ENCODE measurements at regions not wholly inside any gene's neighbourhood (a gene's known extent, or its start where the extent isn't known, plus 50 kb on each side); places are given as distances from the start of the nearest gene placed in this dataset.
"Not testable (repeated sequence)": the region's sequence is repeated elsewhere in the genome, so short reads cannot be mapped to it uniquely, and the experiment has no call there.

DNA sequence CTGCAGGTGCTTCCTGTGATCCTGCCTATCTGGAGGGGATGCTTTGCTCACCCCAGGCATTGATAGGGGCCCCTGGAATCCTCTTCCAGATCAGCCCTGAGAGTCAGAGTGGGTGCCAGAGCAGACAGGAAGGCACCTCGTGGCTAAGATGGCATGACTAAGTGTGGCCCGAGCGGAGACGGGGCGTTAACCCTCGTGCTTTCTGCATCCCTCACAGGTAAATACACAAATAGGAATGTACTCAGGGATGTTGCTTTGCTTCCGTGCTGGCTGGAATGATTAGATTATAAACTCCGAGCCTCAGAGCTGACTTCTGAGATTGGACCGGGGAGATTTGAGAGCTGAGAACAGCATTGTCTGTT, 312.7 kb upstream of the B3GAT1 start:
- Mint-ChIP-seq H3K4me3 (no peak overlapping the region), H3K36me3 (ENCODE audit: low read depth) (no peaks in the 10 kb centered on the region), H3K9me3 (no peaks in the 10 kb centered on the region), H3K27me3 (peaks cover 13% of the 10 kb centered on the region), H3K4me1 (no peaks in the 10 kb centered on the region), H3K27ac (no peak overlapping the region)
- ChIA-PET CTCF (no interaction called here), POLR2A (no interaction called here)
- ATAC-seq (ENCODE audit: low read depth) (no peak), DNase-seq (no peak)
- intact Hi-C loops (cut with micrococcal nuclease): no loop called here
- TF ChIP-seq, protein P1, sequence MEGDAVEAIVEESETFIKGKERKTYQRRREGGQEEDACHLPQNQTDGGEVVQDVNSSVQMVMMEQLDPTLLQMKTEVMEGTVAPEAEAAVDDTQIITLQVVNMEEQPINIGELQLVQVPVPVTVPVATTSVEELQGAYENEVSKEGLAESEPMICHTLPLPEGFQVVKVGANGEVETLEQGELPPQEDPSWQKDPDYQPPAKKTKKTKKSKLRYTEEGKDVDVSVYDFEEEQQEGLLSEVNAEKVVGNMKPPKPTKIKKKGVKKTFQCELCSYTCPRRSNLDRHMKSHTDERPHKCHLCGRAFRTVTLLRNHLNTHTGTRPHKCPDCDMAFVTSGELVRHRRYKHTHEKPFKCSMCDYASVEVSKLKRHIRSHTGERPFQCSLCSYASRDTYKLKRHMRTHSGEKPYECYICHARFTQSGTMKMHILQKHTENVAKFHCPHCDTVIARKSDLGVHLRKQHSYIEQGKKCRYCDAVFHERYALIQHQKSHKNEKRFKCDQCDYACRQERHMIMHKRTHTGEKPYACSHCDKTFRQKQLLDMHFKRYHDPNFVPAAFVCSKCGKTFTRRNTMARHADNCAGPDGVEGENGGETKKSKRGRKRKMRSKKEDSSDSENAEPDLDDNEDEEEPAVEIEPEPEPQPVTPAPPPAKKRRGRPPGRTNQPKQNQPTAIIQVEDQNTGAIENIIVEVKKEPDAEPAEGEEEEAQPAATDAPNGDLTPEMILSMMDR (IDR thresholded peaks at IDR 0.05): no peak

DNA sequence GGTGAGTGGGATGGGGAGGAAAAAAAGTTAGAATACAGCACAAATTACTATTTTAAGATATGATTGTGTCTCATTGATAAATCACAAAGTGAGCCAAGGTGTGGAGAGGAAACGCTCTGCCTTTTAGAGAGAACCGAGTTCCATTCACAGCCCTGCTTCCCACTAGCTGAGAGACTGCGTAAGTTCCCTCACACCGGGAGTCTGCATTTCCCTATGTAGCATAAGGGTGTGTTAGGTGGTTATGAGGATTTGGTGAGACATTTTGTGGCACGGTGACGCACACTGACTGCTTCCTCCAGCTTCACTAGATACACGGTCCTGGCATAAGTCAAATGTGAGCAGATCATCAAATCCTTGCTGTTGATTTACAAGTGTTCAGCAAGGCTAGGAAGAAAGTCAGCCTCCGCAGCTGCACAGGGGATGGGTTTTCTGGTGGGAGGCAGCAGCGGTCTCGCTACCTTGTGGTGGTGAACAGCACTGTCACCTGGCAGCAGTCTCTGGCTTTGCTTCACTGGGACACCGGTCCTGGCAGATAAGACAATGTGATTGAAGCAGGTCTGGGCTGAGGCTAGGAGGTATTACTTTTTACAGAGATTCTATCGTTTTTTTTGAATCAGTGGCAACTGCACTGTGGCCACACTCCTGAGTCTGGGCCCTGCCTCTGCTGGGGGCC, 312.2 kb upstream of the B3GAT1 start:
- POLR2A ChIA-PET: no interaction called here
- no peak overlapping the region for H3K27ac Mint-ChIP-seq
- H3K9me3 Mint-ChIP-seq: no peaks in the 10 kb centered on the region

DNA sequence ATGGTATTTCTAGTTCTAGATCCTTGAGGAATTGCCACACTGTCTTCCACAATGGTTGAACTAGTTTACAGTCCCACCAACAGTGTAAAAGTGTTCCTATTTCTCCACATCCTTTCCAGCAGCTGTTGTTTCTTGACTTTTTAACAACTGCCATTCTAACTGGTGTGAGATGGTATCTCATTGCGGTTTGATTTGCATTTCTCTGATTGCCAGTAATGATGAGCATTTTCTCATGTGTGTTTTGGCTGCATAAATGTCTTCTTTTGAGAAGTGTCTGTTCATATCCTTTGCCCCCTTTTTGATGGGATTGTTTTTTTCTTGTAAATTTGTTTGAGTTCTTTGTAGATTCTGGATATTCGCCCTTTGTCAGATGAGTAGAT, 308.6 kb upstream of the B3GAT1 start:
- H3K4me1 Mint-ChIP-seq; ATAC-seq (ENCODE audit: low read depth); DNase-seq: not testable (repeated sequence)

More for the DNA sequence above, 312.2 kb upstream of the B3GAT1 start:
- Mint-ChIP-seq H3K4me1 (no peaks in the 10 kb centered on the region), H3K4me3 (no peak overlapping the region), H3K27me3 (peaks cover 13% of the 10 kb centered on the region), H3K36me3 (ENCODE audit: low read depth) (no peaks in the 10 kb centered on the region)
- TF ChIP-seq, protein P1 (IDR thresholded peaks at IDR 0.05): no peak
- intact Hi-C loops (cut with micrococcal nuclease): no loop called here
- CTCF ChIA-PET: no interaction called here
- DNase-seq: no peak
- ATAC-seq (ENCODE audit: low read depth): no peak

DNA sequence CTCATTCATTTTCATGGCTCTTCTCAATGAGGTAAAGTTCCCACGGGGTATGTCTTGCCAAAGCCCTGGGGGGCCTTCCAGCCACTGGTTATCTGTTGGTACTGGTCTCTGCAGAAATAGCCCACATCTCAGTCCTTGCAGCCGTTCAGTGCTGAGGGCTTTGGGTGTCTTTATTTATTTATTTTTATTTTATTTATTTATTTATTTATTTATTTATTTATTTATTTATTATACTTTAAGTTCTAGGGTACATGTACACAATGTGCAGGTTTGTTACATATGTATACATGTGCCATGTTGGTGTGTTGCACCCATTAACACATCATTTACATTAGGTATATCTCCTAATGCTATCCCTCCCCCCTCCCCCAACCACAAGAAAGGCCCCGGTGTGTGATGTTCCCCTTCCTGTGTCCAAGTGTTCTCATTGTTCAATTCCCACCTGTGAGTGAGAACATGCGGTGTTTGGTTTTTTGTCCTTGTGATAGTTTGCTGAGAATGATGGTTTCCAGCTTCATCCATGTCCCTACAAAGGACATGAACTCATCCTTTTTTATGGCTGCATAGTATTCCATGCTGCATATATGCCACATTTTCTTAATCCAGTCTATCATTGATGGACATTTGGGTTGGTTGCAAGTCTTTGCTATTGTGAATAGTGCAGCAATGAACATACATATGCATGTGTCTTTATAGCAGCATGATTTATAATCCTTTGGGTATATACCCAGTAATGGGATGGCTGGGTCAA, 308.1 kb upstream of the B3GAT1 start:
- H3K36me3 Mint-ChIP-seq (ENCODE audit: low read depth); intact Hi-C loops (cut with micrococcal nuclease): not testable (repeated sequence)

More for the DNA sequence above, 308.6 kb upstream of the B3GAT1 start:
- H3K36me3 Mint-ChIP-seq (ENCODE audit: low read depth); CTCF ChIA-PET; H3K27ac Mint-ChIP-seq; H3K9me3 Mint-ChIP-seq; POLR2A ChIA-PET; H3K27me3 Mint-ChIP-seq; intact Hi-C loops (cut with micrococcal nuclease); H3K4me3 Mint-ChIP-seq: not testable (repeated sequence)

DNA sequence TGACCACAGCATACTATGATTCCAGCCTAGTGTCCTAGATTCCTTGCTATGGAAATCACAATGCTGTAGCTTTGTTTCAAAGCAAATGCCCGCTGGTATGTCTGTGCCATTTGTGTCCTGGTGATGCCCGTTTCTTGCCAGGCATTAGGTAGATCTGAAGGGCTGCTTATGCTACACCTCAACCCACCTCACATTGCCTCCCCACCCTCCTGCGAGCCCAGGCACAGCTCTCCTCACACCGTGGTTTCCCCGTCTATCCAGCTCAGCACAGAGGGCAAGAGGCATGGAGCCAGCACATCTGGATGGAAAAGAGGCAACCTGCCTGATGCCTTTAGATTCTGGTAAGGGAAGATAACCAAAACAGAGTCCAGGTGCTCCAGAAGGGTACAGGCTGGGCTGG, 307.4 kb upstream of the B3GAT1 start:
- intact Hi-C loops (cut with micrococcal nuclease): no loop called here
- Mint-ChIP-seq H3K9me3 (no peaks in the 10 kb centered on the region), H3K4me3 (no peak overlapping the region), H3K27me3 (peaks cover 3% of the 10 kb centered on the region), H3K36me3 (ENCODE audit: low read depth) (no peaks in the 10 kb centered on the region), H3K27ac (no peak overlapping the region), H3K4me1 (no peaks in the 10 kb centered on the region)
- no peak for ATAC-seq (ENCODE audit: low read depth)
- ChIA-PET CTCF (no interaction called here), POLR2A (no interaction called here)
- DNase-seq: no peak
- TF ChIP-seq, protein P1 (IDR thresholded peaks at IDR 0.05): no peak

More for the DNA sequence above, 308.1 kb upstream of the B3GAT1 start:
- H3K4me1 Mint-ChIP-seq; H3K4me3 Mint-ChIP-seq; H3K27me3 Mint-ChIP-seq; H3K9me3 Mint-ChIP-seq; H3K27ac Mint-ChIP-seq; POLR2A ChIA-PET; CTCF ChIA-PET; DNase-seq; ATAC-seq (ENCODE audit: low read depth): not testable (repeated sequence)

DNA sequence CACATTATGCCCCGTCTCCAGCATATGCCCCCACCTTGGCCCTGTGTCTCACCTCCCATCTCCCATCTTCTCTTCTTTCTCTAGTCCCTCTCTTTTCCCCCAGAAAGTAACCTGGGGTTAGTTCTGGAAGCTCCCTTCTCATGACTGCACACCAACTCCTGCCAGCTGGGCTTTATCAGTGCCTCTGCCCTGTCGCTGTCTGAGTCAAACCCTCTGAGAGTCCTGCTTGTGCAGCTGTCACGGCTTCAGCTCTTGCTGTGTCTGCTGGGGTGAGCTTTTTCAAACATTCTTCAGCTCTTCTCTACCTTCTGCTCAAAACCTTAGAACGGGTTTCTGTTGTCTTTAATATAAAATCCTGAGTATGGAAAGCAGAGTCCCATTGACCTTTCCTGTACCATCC, 304.5 kb upstream of the B3GAT1 start:
- no peak for ATAC-seq (ENCODE audit: low read depth)
- TF ChIP-seq, protein P1 (IDR thresholded peaks at IDR 0.05): no peak
- no peaks in the 10 kb centered on the region for H3K27me3 Mint-ChIP-seq
- ChIA-PET CTCF (no interaction called here), POLR2A (no interaction called here)
- H3K4me3 Mint-ChIP-seq: no peak overlapping the region
- no peaks in the 10 kb centered on the region for H3K9me3 Mint-ChIP-seq
- no peak for DNase-seq
- intact Hi-C loops (cut with micrococcal nuclease): no loop called here
- no peaks in the 10 kb centered on the region for H3K36me3 Mint-ChIP-seq (ENCODE audit: low read depth)
- H3K27ac Mint-ChIP-seq: no peak overlapping the region
- no peaks in the 10 kb centered on the region for H3K4me1 Mint-ChIP-seq
